RWPE1 (cell line): ENCODE measurements at regions not wholly inside any gene's neighbourhood (a gene's known extent, or its start where the extent isn't known, plus 50 kb on each side); places are given as distances from the start of the nearest gene placed in this dataset.

Experiments used
- CTCF ChIA-PET: fragments of 350-600 bp; sonication (Branson Sonifier 250); formaldehyde crosslinking; extraction: SDS; loops from one replicate; lab custom pipeline; 2021; lab: Yijun Ruan, JAX
- POLR2A ChIA-PET: fragments of 400-600 bp; formaldehyde crosslinking; extraction: SDS; loops from one replicate; lab custom pipeline; 2020; ENCODE audit warnings: antibody characterized with exemption; ENCODE audit not compliant: low non-redundant PET; lab: Yijun Ruan, JAX
- DNase-seq: peaks from one replicate; pipeline ENCODE4 v3.0.0; 2012; ENCODE audit warnings: low spot score
- H3K27ac ChIP-seq: fragments of 450-650 bp; 2 replicates; pipeline ENCODE4 v1.5.1; 2017
- CTCF ChIP-seq: fragments of 450-650 bp; conservative IDR thresholded peaks from 2 replicates; pipeline ENCODE4 v1.5.1; 2017; ENCODE audit warnings: low read depth, mild to moderate bottlenecking

DNA sequence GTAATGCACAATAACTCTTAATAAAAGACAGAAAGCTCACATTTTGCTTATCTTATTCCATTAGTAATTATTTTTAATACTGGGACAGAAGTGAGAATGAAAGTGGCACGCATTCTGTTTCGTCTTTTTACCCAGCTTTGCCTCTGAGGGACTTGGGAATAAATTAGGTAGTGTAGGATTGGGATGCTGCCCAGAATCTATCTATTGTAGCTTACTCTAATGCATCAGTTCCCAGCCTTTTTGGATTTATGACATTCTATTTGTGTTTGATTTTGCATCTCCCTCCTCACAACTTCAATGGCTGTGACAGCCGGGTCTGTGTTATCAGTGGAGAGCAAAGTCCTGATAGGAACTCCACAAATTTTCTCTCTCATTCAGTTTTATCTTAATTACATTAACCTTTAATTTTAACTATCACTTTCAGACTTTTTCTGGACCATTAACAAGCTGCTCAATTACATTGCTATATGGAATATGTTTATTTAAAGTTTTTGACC lies 62.9 kb upstream of the TULP4 start:
- DNase-seq: no peak
- CTCF ChIA-PET: interaction anchor here (0.6 kb wide), 1 partner anchor 78 kb away, joined by 3 read pairs; no protein-coding TSS in a partner anchor

DNA sequence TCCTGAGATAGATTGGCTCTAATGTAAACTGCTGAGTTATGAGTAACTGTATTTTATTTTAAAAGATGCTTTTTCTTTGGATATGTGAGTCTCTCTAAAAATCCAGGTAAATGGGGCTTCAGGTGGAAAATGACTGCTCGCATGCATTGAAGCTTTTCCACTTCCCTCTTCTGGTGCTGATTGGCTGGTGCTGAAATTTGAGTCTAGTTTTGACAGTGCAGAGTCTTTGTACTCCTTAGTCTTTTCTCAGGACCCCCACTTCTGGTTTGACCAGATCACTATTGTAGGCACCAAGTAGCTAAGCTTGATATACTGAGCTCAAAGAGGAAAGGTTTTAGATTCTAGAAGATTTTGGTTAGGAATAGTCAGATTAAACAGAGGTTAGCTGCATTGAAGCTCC lies 60.7 kb upstream of the TULP4 start:
- no peak for TF ChIP-seq CTCF
- ChIA-PET POLR2A (no interaction called here), CTCF (interaction anchor here (0.5 to 1.2 kb wide), 4 partner anchors 11 to 130 kb away, joined by 3 to 4 read pairs (median 4); no protein-coding TSS in a partner anchor)
- no peak overlapping the region for H3K27ac ChIP-seq
- DNase-seq: no peak

More for the DNA sequence above, 62.9 kb upstream of the TULP4 start:
- POLR2A ChIA-PET: no interaction called here
- TF ChIP-seq CTCF: no peak
- H3K27ac ChIP-seq: no peak overlapping the region

GRCh38 chr6:158253248-158253647 lies 59.0 kb upstream of the TULP4 start:
- no peak overlapping the region for H3K27ac ChIP-seq
- DNase-seq: no peak
- CTCF ChIA-PET: no interaction called here
- POLR2A ChIA-PET: no interaction called here
- TF ChIP-seq CTCF: no peak

DNA sequence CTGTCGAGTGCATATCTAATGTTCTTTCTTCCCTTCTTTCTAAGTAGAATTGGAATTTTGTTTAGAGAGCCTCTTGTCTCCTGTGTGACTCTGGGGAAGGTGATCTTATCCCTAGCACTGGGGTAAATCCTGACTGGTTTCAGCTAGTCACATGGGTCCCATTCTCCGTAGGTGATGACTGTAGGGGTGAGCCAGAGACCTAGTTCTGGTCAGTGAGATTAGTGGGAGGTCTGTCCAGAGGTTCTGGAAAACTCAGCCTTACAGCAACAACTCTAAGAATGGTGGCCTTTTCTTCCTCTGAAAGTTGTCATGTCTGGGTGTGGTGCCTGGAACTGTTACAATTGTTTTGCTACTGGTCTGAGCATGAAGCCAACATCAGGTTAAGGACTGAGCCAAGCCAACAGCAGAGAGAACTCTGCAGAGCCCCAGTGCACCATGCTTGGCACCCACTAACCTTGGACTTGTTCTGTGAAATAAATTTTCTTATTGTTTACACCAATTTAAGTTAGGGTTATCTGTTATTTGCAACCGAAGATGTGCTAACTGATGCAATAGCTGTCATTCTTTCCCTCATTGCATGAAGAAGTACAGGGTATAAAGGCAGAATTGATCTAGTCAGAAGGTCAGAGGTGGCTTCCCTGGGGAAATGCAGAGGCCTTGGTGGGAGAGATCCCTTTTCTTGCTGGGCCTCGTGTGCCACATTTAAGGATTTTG lies 56.8 kb upstream of the TULP4 start:
- no peak for TF ChIP-seq CTCF
- no peak overlapping the region for H3K27ac ChIP-seq
- no peak for DNase-seq
- ChIA-PET POLR2A (no interaction called here), CTCF (interaction anchor here (0.6 to 0.7 kb wide), 3 partner anchors 130 to 405 kb away, joined by 3 to 5 read pairs (median 3); no protein-coding TSS in a partner anchor)

- DNase-seq: no peak
- TF ChIP-seq CTCF: no peak
- no peak overlapping the region for H3K27ac ChIP-seq
- ChIA-PET CTCF (interaction anchor here (0.6 to 1.2 kb wide), 4 partner anchors 129 to 291 kb away, joined by 3 to 5 read pairs (median 4); no protein-coding TSS in a partner anchor), POLR2A (no interaction called here)
Observed at GRCh38 chr6:158255989-158256601, 56.2 kb upstream of the TULP4 start.

DNA sequence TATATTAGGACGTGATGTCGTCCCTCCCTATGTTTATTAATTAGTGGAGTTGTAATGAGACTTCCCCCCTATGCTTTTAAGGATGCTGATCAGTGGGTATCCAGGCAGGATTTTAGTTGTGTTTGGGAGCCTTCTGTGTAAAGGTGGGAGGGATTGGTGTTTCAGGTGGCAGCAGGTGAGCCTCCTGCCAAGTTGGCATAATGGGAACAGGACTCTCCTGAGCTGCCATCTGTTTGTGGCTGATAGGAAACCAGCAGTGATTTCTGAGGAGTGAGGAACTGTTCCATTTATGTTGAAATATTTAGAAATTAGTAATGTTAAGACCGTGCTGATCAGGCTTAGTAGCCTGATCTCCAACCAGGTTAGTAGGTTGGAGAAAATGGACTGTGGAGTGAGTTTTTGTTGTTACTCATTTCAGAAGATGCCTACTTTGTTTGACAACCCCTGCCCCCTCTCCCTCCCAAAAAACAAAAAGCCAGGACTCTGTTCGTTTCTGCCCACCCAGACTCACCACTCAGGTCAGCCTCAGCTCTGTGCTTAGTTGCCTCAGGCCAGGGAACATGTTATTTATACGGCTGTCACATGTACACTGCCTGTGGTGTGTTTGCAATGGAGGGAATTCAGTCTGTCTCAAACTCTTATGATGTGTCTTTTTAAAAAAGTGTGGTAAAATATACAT lies 55.4 kb upstream of the TULP4 start:
- DNase-seq: no peak
- H3K27ac ChIP-seq: no peak overlapping the region
- no peak for TF ChIP-seq CTCF
- CTCF ChIA-PET: interaction anchor here (0.6 to 1.2 kb wide), 2 partner anchors 214 to 290 kb away, joined by 3 to 4 read pairs; no protein-coding TSS in a partner anchor
- POLR2A ChIA-PET: no interaction called here
